B cell (primary cell): ENCODE measurements at regions not wholly inside any gene's neighbourhood (a gene's known extent, or its start where the extent isn't known, plus 50 kb on each side); places are given as distances from the start of the nearest gene placed in this dataset.

Experiments used
- ATAC-seq: fragments of 200-7000 bp; cut with Tn5 transposase; one replicate; pipeline ENCODE4 v1.10.0; 2021; ENCODE audit warnings: low read depth, mild to moderate bottlenecking, moderate number of reproducible peaks, moderate library complexity
- CTCF ChIA-PET: fragments of 350-600 bp; sonication (Branson Sonifier 250); formaldehyde crosslinking; loops from one replicate; lab custom pipeline; 2021; ENCODE audit warnings: antibody characterized with exemption, inconsistent platforms; lab: Charles Lee
- POLR2A ChIA-PET: fragments of 350-600 bp; sonication (Branson Sonifier 250); formaldehyde crosslinking; loops from one replicate; lab custom pipeline; 2021; ENCODE audit warnings: antibody characterized with exemption; lab: Charles Lee
- DNase-seq: peaks from one replicate; pipeline ENCODE4 v3.0.0; 2013
- H2AFZ ChIP-seq: 2 replicates; pipeline ENCODE4 v1.6.1; 2012; ENCODE audit warnings: mild to moderate bottlenecking, low read depth, low read length; ENCODE audit not compliant: insufficient read depth, poor library complexity, severe bottlenecking
- H3K27ac ChIP-seq, 2 donors: 1 replicate in 1 of 2; 2 replicates in 1 of 2; pipeline ENCODE4 v1.5.1; 2012 to 2013; ENCODE audit warnings: low read length in 2 of 2, mild to moderate bottlenecking in 2 of 2, moderate library complexity in 1 of 2
- H3K27me3 ChIP-seq, 4 experiments: fragments of 200-600 bp in 1 of 4; sonication (generic) in 1 of 4; replicated peaks in 1 of 4; 1 replicate in 2 of 4; 2 replicates in 2 of 4; pipeline versions ENCODE4 v1.6.1 to v1.7.0; 2013 to 2016; ENCODE audit warnings: low read length in 3 of 4, mild to moderate bottlenecking in 2 of 4, mixed read lengths in 1 of 4, moderate library complexity in 1 of 4; ENCODE audit not compliant: insufficient read depth in 4 of 4, control insufficient read depth in 3 of 4; ENCODE audit errors: control extremely low read depth in 1 of 4
- H3K36me3 ChIP-seq, 2 experiments: replicated peaks in 1 of 2; 1 replicate in 1 of 2; 2 replicates in 1 of 2; pipeline versions ENCODE4 v1.6.1 to v1.7.1; 2013; ENCODE audit warnings: low read length in 1 of 2; ENCODE audit not compliant: insufficient read depth in 2 of 2, control insufficient read depth in 1 of 2; ENCODE audit errors: control extremely low read depth in 1 of 2, extremely low read depth in 1 of 2
- H3K4me1 ChIP-seq, 2 donors: fragments of 200-600 bp in 1 of 2; sonication (generic) in 1 of 2; 1 replicate in 1 of 2; 2 replicates in 1 of 2; pipeline versions ENCODE4 v1.5.1 to v1.6.1; 2013 to 2017; ENCODE audit warnings: low read length in 2 of 2; ENCODE audit not compliant: control insufficient read depth in 2 of 2, insufficient read depth in 2 of 2
- H3K4me2 ChIP-seq: replicated peaks from 2 replicates; pipeline ENCODE3; 2012; ENCODE audit warnings: mild to moderate bottlenecking, low read depth, low read length; ENCODE audit not compliant: poor library complexity, severe bottlenecking
- H3K4me3 ChIP-seq, 5 experiments: fragments of 200-600 bp in 1 of 5; sonication (generic) in 1 of 5; 1 replicate in 3 of 5; 2 replicates in 2 of 5; pipeline versions ENCODE4 v1.5.1 to v1.7.0; 2011 to 2016; ENCODE audit warnings: low read length in 4 of 5, mild to moderate bottlenecking in 4 of 5, low read depth in 2 of 5, control low read depth in 1 of 5, moderate library complexity in 1 of 5; ENCODE audit not compliant: insufficient read depth in 1 of 5; ENCODE audit errors: control extremely low read depth in 1 of 5, extremely low read depth in 1 of 5
- H3K79me2 ChIP-seq: fragments of 200-600 bp; sonication (generic); one replicate; pipeline ENCODE4 v1.6.0; 2016; ENCODE audit warnings: low read length; ENCODE audit not compliant: control insufficient read depth, insufficient read depth
- H3K9ac ChIP-seq: fragments of 200-600 bp; sonication (generic); 2 replicates; pipeline ENCODE4 v1.6.1; 2017; ENCODE audit warnings: mild to moderate bottlenecking, low read length, moderate library complexity
- H3K9me3 ChIP-seq, 3 donors: one replicate each; pipeline versions ENCODE4 v1.6.1 to v1.7.1; 2013; ENCODE audit warnings: low read length in 2 of 3; ENCODE audit not compliant: control insufficient read depth in 2 of 3, insufficient read depth in 1 of 3; ENCODE audit errors: control extremely low read depth in 1 of 3
- H4K20me1 ChIP-seq: 2 replicates; pipeline ENCODE4 v1.6.0; 2012; ENCODE audit warnings: mild to moderate bottlenecking, low read length; ENCODE audit not compliant: insufficient read depth, control insufficient read depth, poor library complexity, severe bottlenecking
- H3K27ac Mint-ChIP-seq: one replicate; pipeline ENCODE4 v1.8.0; 2021; ENCODE audit warnings: mixed read lengths
- H3K27me3 Mint-ChIP-seq: one replicate; pipeline ENCODE4 v1.8.0; 2021; ENCODE audit warnings: mixed read lengths
- H3K4me1 Mint-ChIP-seq: one replicate; pipeline ENCODE4 v1.8.0; 2021; ENCODE audit warnings: mixed read lengths
- H3K4me3 Mint-ChIP-seq: one replicate; pipeline ENCODE4 v1.8.0; 2021; ENCODE audit warnings: mixed read lengths
- H3K9me3 Mint-ChIP-seq: one replicate; pipeline ENCODE4 v1.8.0; 2022; ENCODE audit warnings: mixed read lengths; ENCODE audit not compliant: insufficient read depth
- EZH2 ChIP-seq: IDR thresholded peaks from 2 replicates; pipeline ENCODE4 v1.6.1; 2012; ENCODE audit warnings: borderline replicate concordance, low read depth, mild to moderate bottlenecking, moderate library complexity, low read length; ENCODE audit not compliant: insufficient read depth, poor library complexity, severe bottlenecking
- intact Hi-C: fragments of 100-400 bp; cut with micrococcal nuclease; formaldehyde crosslinking; loops from one replicate; pipeline ENCODE4 v1.10.0; 2022
- TF ChIP-seq, protein P1 (sequence below): fragments of 200-600 bp; IDR thresholded peaks from one replicate; pipeline ENCODE4 v1.8.0; 2022; ENCODE audit warnings: antibody characterized with exemption, mild to moderate bottlenecking

DNA sequence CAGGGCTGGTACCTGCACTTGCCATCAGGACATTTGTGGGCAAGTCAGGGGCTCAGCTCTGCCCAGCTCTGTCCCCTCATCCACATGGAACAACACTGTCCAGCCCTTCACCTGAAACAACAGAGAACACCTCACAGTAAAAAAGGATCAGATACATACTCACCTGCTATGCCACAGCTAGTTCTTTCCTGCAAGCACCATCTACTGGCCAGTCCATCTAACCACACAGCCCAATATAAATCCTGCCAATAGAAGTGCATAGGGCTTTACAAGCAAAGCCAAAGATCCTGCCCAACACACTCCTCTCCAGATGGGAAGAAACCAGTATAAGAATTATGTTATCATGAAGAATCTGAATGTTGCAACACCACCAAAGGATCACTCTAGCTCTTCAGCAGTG lies 52.2 kb upstream of the GALNT13 start:
- no peaks in the 10 kb centered on the region for H3K27me3 Mint-ChIP-seq

More for the DNA sequence above, 52.2 kb upstream of the GALNT13 start:
- intact Hi-C loops: no loop called here
- Histone ChIP-seq H3K79me2 (no peaks in the 10 kb centered on the region), H3K9ac (no peak overlapping the region), H4K20me1 (no peaks in the 10 kb centered on the region), H2AFZ (no peak overlapping the region), H3K9me3 (peaks cover 0 to 9% (median 0%) of the 10 kb centered on the region in 3 donors), H3K27ac (no peak overlapping the region), H3K4me1 (no peaks in the 10 kb centered on the region), H3K4me2 (no peak overlapping the region), H3K4me3 (no peak overlapping the region), H3K27me3 (no peaks in the 10 kb centered on the region), H3K36me3 (no peaks in the 10 kb centered on the region)
- Mint-ChIP-seq H3K9me3 (peaks cover 4% of the 10 kb centered on the region), H3K4me3 (no peak overlapping the region), H3K4me1 (no peaks in the 10 kb centered on the region), H3K27ac (no peak overlapping the region)
- ChIA-PET CTCF (no interaction called here), POLR2A (no interaction called here)
- DNase-seq: no peak
- no peak for ATAC-seq
- TF ChIP-seq EZH2: no peak
- TF ChIP-seq, protein P1, sequence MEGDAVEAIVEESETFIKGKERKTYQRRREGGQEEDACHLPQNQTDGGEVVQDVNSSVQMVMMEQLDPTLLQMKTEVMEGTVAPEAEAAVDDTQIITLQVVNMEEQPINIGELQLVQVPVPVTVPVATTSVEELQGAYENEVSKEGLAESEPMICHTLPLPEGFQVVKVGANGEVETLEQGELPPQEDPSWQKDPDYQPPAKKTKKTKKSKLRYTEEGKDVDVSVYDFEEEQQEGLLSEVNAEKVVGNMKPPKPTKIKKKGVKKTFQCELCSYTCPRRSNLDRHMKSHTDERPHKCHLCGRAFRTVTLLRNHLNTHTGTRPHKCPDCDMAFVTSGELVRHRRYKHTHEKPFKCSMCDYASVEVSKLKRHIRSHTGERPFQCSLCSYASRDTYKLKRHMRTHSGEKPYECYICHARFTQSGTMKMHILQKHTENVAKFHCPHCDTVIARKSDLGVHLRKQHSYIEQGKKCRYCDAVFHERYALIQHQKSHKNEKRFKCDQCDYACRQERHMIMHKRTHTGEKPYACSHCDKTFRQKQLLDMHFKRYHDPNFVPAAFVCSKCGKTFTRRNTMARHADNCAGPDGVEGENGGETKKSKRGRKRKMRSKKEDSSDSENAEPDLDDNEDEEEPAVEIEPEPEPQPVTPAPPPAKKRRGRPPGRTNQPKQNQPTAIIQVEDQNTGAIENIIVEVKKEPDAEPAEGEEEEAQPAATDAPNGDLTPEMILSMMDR: no peak
